PFSK-1 (cell line): ENCODE measurements at regions not wholly inside any gene's neighbourhood (a gene's known extent, or its start where the extent isn't known, plus 50 kb on each side); places are given as distances from the start of the nearest gene placed in this dataset.

ENCODE experiments used
- FOXP2 ChIP-seq: optimal IDR thresholded peaks from 2 replicates; pipeline ENCODE3; 2011; ENCODE audit warnings: borderline replicate concordance, control low read depth, inconsistent platforms; ENCODE audit not compliant: insufficient read depth; ENCODE audit errors: extremely low read length, extremely low read depth
- POLR2AphosphoS5 ChIP-seq: IDR thresholded peaks from 2 replicates; pipeline ENCODE4 v1.6.1; 2012; ENCODE audit warnings: low read depth, mild to moderate bottlenecking, control low read depth, low read length, moderate library complexity
- SIN3A ChIP-seq: IDR thresholded peaks from 2 replicates; pipeline ENCODE4 v1.6.1; 2012; ENCODE audit warnings: mild to moderate bottlenecking, low read length, moderate library complexity, borderline replicate concordance; ENCODE audit not compliant: insufficient read depth
- TAF1 ChIP-seq: IDR thresholded peaks from 2 replicates; pipeline ENCODE4 v1.6.1; 2012; ENCODE audit warnings: low read length, control low read depth, borderline replicate concordance; ENCODE audit not compliant: insufficient read depth
- TF ChIP-seq, protein P1 (sequence below), 2 experiments: IDR thresholded peaks; 2 replicates each; pipeline versions ENCODE4 v1.6.1 to v1.8.0; 2011 to 2012; ENCODE audit warnings: low read depth in 2 of 2, low read length in 2 of 2, control low read depth in 1 of 2, inconsistent platforms in 1 of 2, mild to moderate bottlenecking in 1 of 2, moderate library complexity in 1 of 2; ENCODE audit not compliant: insufficient read depth in 1 of 2

DNA sequence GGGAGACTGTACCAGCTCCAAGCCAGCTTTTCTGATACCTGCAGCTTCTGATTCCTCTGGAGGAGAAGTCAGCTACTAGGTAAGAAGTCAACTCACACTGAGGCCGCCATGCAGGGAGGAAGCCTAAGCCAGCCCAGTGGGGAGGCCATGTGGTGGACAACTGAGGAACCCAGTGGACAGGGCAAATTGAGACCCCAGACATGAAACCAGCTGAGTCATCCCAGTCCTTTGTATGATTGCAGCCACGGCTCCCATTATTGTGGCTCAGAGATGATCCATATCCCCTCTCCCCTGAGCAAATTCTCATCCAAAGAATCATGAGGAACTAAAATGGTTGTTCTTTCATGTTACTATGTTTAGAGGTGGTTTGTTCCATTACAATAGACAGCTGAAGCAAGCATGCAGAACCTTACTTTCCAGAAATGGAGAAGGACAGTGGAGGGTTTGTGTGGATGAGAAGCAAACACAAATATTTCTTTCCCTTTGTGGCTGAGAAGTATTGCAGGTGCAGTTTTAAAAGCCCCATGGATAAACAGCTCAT, 1147.3 kb upstream of the TMEM132C start:
- TF ChIP-seq SIN3A (no peak), POLR2AphosphoS5 (no peak), TAF1 (no peak), FOXP2 (no peak)
- TF ChIP-seq, protein P1, sequence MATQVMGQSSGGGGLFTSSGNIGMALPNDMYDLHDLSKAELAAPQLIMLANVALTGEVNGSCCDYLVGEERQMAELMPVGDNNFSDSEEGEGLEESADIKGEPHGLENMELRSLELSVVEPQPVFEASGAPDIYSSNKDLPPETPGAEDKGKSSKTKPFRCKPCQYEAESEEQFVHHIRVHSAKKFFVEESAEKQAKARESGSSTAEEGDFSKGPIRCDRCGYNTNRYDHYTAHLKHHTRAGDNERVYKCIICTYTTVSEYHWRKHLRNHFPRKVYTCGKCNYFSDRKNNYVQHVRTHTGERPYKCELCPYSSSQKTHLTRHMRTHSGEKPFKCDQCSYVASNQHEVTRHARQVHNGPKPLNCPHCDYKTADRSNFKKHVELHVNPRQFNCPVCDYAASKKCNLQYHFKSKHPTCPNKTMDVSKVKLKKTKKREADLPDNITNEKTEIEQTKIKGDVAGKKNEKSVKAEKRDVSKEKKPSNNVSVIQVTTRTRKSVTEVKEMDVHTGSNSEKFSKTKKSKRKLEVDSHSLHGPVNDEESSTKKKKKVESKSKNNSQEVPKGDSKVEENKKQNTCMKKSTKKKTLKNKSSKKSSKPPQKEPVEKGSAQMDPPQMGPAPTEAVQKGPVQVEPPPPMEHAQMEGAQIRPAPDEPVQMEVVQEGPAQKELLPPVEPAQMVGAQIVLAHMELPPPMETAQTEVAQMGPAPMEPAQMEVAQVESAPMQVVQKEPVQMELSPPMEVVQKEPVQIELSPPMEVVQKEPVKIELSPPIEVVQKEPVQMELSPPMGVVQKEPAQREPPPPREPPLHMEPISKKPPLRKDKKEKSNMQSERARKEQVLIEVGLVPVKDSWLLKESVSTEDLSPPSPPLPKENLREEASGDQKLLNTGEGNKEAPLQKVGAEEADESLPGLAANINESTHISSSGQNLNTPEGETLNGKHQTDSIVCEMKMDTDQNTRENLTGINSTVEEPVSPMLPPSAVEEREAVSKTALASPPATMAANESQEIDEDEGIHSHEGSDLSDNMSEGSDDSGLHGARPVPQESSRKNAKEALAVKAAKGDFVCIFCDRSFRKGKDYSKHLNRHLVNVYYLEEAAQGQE (IDR thresholded peaks at IDR 0.05; ENCODE audit: insufficient read depth in 1 of 2, low read depth in 2 of 2, low read length in 2 of 2) = no peak
